SK-MEL-5 (cell line): ENCODE measurements at regions not wholly inside any gene's neighbourhood (a gene's known extent, or its start where the extent isn't known, plus 50 kb on each side); places are given as distances from the start of the nearest gene placed in this dataset.
"Not testable (repeated sequence)": the region's sequence is repeated elsewhere in the genome, so short reads cannot be mapped to it uniquely, and the experiment has no call there.

Source experiments
- DNase-seq: peaks from one replicate; pipeline ENCODE4 v3.0.0-alpha.2; 2016; ENCODE audit warnings: low read depth, low spot score
- in situ Hi-C: cut with HindIII; loops from 2 replicates; pipeline ENCODE4 v1.10.0; 2016; ENCODE audit warnings: low sequenced_read_pairs, high pct_unique_total_duplicates, low pct_unique_long_range_greater_than_20kb

- DNase-seq, in situ Hi-C loops: not testable (repeated sequence)
Measured at GRCh38 chr9:104368318-104368717, 135.7 kb upstream of the OR13F1 start.

- DNase-seq = no peak
- in situ Hi-C loops = no loop called here
Measured at GRCh38 chr9:104374711-104375110, 129.4 kb upstream of the OR13F1 start.

GRCh38 chr9:104386013-104386412 is 118.0 kb upstream of the OR13F1 start:
- no peak for DNase-seq
- in situ Hi-C loops = no loop called here

GRCh38 chr9:104386425-104387069 is 117.5 kb upstream of the OR13F1 start:
- DNase-seq = peak; percentile 63
- in situ Hi-C loops = no loop called here

GRCh38 chr9:104388071-104388470 is 116.0 kb upstream of the OR13F1 start:
- in situ Hi-C loops = no loop called here
- DNase-seq = no peak

GRCh38 chr9:104389341-104389740 is 114.7 kb upstream of the OR13F1 start:
- no peak for DNase-seq
- in situ Hi-C loops = no loop called here

GRCh38 chr9:104394901-104395300 is 109.2 kb upstream of the OR13F1 start:
- in situ Hi-C loops = not testable (repeated sequence)
- DNase-seq = peak; percentile 66

- no peak for DNase-seq
Measured at GRCh38 chr9:104412238-104412637, 91.8 kb upstream of the OR13F1 start.

GRCh38 chr9:104416470-104416869 is 87.6 kb upstream of the OR13F1 start:
- in situ Hi-C loops = no loop called here
- DNase-seq = no peak

More at GRCh38 chr9:104412238-104412637, 91.8 kb upstream of the OR13F1 start:
- in situ Hi-C loops = no loop called here

GRCh38 chr9:104417296-104417695 is 86.8 kb upstream of the OR13F1 start:
- DNase-seq = no peak
- in situ Hi-C loops = no loop called here

- in situ Hi-C loops = no loop called here
- DNase-seq = no peak
Measured at GRCh38 chr9:104429031-104429546, 75.0 kb upstream of the OR13F1 start.

GRCh38 chr9:104435059-104435458 is 69.0 kb upstream of the OR13F1 start:
- no peak for DNase-seq
- in situ Hi-C loops = no loop called here

GRCh38 chr9:104448036-104448435 is 56.0 kb upstream of the OR13F1 start:
- DNase-seq = no peak
- in situ Hi-C loops = no loop called here
